PFSK-1 (cell line): ENCODE measurements at regions not wholly inside any gene's neighbourhood (a gene's known extent, or its start where the extent isn't known, plus 50 kb on each side); places are given as distances from the start of the nearest gene placed in this dataset.

ENCODE experiments used
- FOXP2 ChIP-seq: optimal IDR thresholded peaks from 2 replicates; pipeline ENCODE3; 2011; ENCODE audit warnings: borderline replicate concordance, control low read depth, inconsistent platforms; ENCODE audit not compliant: insufficient read depth; ENCODE audit errors: extremely low read length, extremely low read depth
- POLR2AphosphoS5 ChIP-seq: IDR thresholded peaks from 2 replicates; pipeline ENCODE4 v1.6.1; 2012; ENCODE audit warnings: low read depth, mild to moderate bottlenecking, control low read depth, low read length, moderate library complexity
- SIN3A ChIP-seq: IDR thresholded peaks from 2 replicates; pipeline ENCODE4 v1.6.1; 2012; ENCODE audit warnings: mild to moderate bottlenecking, low read length, moderate library complexity, borderline replicate concordance; ENCODE audit not compliant: insufficient read depth
- TAF1 ChIP-seq: IDR thresholded peaks from 2 replicates; pipeline ENCODE4 v1.6.1; 2012; ENCODE audit warnings: low read length, control low read depth, borderline replicate concordance; ENCODE audit not compliant: insufficient read depth
- TF ChIP-seq, protein P1 (sequence below), 2 experiments: IDR thresholded peaks; 2 replicates each; pipeline versions ENCODE4 v1.6.1 to v1.8.0; 2011 to 2012; ENCODE audit warnings: low read depth in 2 of 2, low read length in 2 of 2, control low read depth in 1 of 2, inconsistent platforms in 1 of 2, mild to moderate bottlenecking in 1 of 2, moderate library complexity in 1 of 2; ENCODE audit not compliant: insufficient read depth in 1 of 2

DNA sequence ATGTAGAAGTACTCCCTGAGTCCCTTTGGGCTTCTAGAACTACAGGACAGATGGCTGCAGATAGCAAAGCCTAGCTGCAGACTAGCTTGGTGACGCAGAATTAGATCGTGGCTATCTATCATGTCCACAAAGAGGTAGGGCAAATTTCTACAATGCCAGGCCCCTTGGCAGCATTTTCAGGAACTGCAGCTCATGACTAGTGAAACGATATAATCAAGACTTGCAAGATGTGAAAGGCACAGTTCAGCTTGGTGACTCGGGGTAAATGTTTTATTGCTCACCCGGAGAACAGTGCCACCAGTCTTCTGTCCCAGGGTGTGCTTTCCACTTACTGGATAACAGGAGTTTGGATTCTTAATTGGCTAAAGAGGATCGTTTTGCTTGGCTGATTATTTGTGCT is 108.7 kb upstream of the LY86 start:
- TF ChIP-seq SIN3A (no peak), POLR2AphosphoS5 (no peak), FOXP2 (no peak), TAF1 (no peak)
- TF ChIP-seq, protein P1, sequence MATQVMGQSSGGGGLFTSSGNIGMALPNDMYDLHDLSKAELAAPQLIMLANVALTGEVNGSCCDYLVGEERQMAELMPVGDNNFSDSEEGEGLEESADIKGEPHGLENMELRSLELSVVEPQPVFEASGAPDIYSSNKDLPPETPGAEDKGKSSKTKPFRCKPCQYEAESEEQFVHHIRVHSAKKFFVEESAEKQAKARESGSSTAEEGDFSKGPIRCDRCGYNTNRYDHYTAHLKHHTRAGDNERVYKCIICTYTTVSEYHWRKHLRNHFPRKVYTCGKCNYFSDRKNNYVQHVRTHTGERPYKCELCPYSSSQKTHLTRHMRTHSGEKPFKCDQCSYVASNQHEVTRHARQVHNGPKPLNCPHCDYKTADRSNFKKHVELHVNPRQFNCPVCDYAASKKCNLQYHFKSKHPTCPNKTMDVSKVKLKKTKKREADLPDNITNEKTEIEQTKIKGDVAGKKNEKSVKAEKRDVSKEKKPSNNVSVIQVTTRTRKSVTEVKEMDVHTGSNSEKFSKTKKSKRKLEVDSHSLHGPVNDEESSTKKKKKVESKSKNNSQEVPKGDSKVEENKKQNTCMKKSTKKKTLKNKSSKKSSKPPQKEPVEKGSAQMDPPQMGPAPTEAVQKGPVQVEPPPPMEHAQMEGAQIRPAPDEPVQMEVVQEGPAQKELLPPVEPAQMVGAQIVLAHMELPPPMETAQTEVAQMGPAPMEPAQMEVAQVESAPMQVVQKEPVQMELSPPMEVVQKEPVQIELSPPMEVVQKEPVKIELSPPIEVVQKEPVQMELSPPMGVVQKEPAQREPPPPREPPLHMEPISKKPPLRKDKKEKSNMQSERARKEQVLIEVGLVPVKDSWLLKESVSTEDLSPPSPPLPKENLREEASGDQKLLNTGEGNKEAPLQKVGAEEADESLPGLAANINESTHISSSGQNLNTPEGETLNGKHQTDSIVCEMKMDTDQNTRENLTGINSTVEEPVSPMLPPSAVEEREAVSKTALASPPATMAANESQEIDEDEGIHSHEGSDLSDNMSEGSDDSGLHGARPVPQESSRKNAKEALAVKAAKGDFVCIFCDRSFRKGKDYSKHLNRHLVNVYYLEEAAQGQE (IDR thresholded peaks at IDR 0.05; ENCODE audit: insufficient read depth in 1 of 2, low read depth in 2 of 2, low read length in 2 of 2): no peak

GRCh38 chr6:6482256-6482655 is 106.3 kb upstream of the LY86 start:
- TF ChIP-seq, protein P1 (IDR thresholded peaks at IDR 0.05; ENCODE audit: insufficient read depth in 1 of 2, low read depth in 2 of 2, low read length in 2 of 2): no peak
- TF ChIP-seq POLR2AphosphoS5: no peak
- no peak for TF ChIP-seq TAF1
- TF ChIP-seq SIN3A: no peak
- no peak for TF ChIP-seq FOXP2

DNA sequence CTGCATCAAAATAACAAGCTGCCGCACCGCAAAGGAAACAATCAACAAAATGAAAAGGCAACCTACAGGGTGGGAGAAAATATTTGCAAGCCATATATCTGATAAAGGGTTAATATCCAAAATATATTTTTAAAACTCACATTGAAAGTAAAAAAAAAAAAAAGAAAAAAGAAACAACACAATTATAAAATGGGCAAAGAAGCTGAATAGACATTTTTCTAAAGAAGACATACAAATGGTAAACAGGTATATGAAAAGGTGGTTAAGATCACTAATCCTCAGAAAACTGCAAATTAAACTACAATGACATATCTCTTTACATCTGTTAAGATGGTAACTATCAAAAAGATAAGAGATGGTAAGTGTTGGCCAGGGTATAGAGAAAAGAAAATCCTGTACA is 105.4 kb upstream of the LY86 start:
- no peak for TF ChIP-seq FOXP2

DNA sequence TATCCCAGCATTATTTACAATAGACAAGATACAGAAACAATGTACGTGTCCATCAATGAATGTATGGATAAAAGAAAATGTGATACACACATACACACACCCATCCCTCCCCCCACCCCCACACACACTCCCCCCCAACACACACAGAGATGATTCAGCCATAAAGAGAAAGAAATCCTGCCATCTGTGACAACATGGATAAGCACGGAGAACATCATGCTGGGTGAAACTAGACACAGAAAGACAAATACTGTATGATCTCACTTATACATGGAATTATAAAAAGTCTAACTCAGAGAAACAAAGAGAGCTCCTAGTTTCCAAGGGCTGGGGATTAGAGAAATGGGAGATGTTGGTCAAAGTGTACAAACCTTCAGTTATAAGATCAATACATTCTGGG is 104.8 kb upstream of the LY86 start:
- TF ChIP-seq TAF1 (no peak), FOXP2 (no peak), POLR2AphosphoS5 (no peak), SIN3A (no peak)
- TF ChIP-seq, protein P1 (IDR thresholded peaks at IDR 0.05; ENCODE audit: insufficient read depth in 1 of 2, low read depth in 2 of 2, low read length in 2 of 2): no peak

DNA sequence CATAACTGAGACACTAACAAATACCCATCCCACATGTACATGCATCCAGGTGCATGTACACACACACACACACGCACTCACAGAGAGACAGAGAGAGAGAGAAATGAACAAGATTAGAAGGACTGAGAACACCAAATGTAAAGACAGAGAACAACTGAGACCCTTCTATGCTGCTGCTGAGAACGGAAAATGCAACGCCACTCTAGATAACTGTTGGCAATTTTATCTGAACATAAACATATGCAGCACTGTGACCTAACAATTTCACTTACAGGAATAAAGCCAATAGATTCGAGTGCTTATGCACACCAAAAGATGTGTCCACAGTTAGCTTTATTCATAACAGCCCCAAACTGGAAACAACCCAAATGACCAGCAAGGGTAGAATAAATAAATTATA is 103.8 kb upstream of the LY86 start:
- TF ChIP-seq SIN3A (no peak), TAF1 (no peak), POLR2AphosphoS5 (no peak), FOXP2 (no peak)
- TF ChIP-seq, protein P1 (IDR thresholded peaks at IDR 0.05; ENCODE audit: insufficient read depth in 1 of 2, low read depth in 2 of 2, low read length in 2 of 2): no peak
